ENCODE measurements at regions not wholly inside any gene's neighbourhood (a gene's known extent, or its start where the extent isn't known, plus 50 kb on each side); places are given as distances from the start of the nearest gene placed in this dataset.

- DNase-seq (ENCODE audit: low read depth), result no peak
Observed at GRCh38 chr2:100192825-100193224, 50.4 kb upstream of the AFF3 start.

GRCh38 chr2:100192300-100192699 is 49.9 kb upstream of the AFF3 start:
- DNase-seq (ENCODE audit: low read depth), result no peak

Data from amniotic epithelial cell (primary cell).